Heart left ventricle (tissue), 16 donors: ENCODE measurements at regions not wholly inside any gene's neighbourhood (a gene's known extent, or its start where the extent isn't known, plus 50 kb on each side); places are given as distances from the start of the nearest gene placed in this dataset.
A peak's percentile ranks its signal among the peaks of the same experiment; 100 is the strongest.

Experiments used
- ATAC-seq, 4 donors: fragments of 200-7000 bp; cut with Tn5 transposase; one replicate each; pipeline ENCODE4 v1.9.1; 2020 to 2022; ENCODE audit warnings: moderate library complexity in 4 of 4, mild to moderate bottlenecking in 3 of 4, moderate number of reproducible peaks in 1 of 4
- DNase-seq, 5 donors: peaks; one replicate each; pipeline ENCODE4 v3.0.0-alpha.2; 2020
- H3K27ac ChIP-seq, 12 donors: fragments of 200-600 bp; sonication (generic) in 4 of 12; one replicate each; pipeline versions ENCODE4 v1.5.0 to v1.8.0; 2016 to 2022; ENCODE audit warnings: mild to moderate bottlenecking in 2 of 12
- H3K27me3 ChIP-seq, 9 donors: fragments of 200-600 bp; sonication (generic) in 2 of 9; one replicate each; pipeline versions ENCODE4 v1.5.1 to v1.8.0; 2016 to 2022; ENCODE audit warnings: mild to moderate bottlenecking in 3 of 9
- H3K36me3 ChIP-seq, 9 donors: fragments of 200-600 bp; sonication (generic) in 2 of 9; one replicate each; pipeline versions ENCODE4 v1.5.0 to v1.8.0; 2018 to 2022; ENCODE audit warnings: mild to moderate bottlenecking in 2 of 9
- H3K4me1 ChIP-seq, 12 donors: fragments of 200-600 bp; sonication (generic) in 4 of 12; one replicate each; pipeline versions ENCODE4 v1.5.0 to v1.8.0; 2016 to 2022; ENCODE audit warnings: mild to moderate bottlenecking in 3 of 12
- H3K4me3 ChIP-seq, 12 donors: fragments of 200-600 bp; sonication (generic) in 4 of 12; one replicate each; pipeline versions ENCODE4 v1.5.0 to v1.8.0; 2017 to 2022; ENCODE audit warnings: mild to moderate bottlenecking in 9 of 12, moderate library complexity in 4 of 12
- H3K9me3 ChIP-seq, 12 donors: fragments of 200-600 bp; sonication (generic) in 4 of 12; one replicate each; pipeline versions ENCODE4 v1.5.0 to v1.8.0; 2016 to 2022; ENCODE audit warnings: mild to moderate bottlenecking in 1 of 12
- POLR2A ChIP-seq, 2 donors: fragments of 450-650 bp; IDR thresholded peaks; one replicate each; pipeline ENCODE4 v1.6.1; 2017; ENCODE audit warnings: antibody characterized with exemption in 2 of 2, mild to moderate bottlenecking in 2 of 2, moderate library complexity in 2 of 2
- WGBS, 4 donors: extraction: QIAGEN DNeasy Blood & Tissue Kit in 2 of 4; methylation state at CpG; one replicate each; pipeline versions ENCODE4 v1.1.5 to v1.1.7; 2013 to 2018; 5-methylcytosine and 5-hydroxymethylcytosine counted together
- intact Hi-C, 10 donors: fragments of 100-400 bp; cut with DNase I; formaldehyde crosslinking; loops; one replicate each; pipeline versions ENCODE4 v1.11.1 to v1.14.2; 2022
- TF ChIP-seq, protein P1 (sequence below), 12 donors: fragments of 200-600 bp; sonication (generic) in 4 of 12; IDR thresholded peaks; one replicate each; pipeline versions ENCODE4 v1.5.0 to v1.8.0; 2018 to 2022; ENCODE audit warnings: antibody characterized with exemption in 12 of 12, mild to moderate bottlenecking in 5 of 12
- donor health status: ischemic (EF 13 %, LVEDD 7.1; RV severe dilation, severe dysfunction).
- donor health status: healthy with polysubstance abuse.
- donor health status: DM: no; HTN: yes; CAD: no.
- donor health status: DM: no; HTN: no; CAD: no.
- donor health status: ischemic (EF 25% LVEDD 6.9; RV normal size, moderate dysfunction).
- donor health status: ischemic (EF 25% LVEDD 5.7; RV mildly dilated, moderate dysfunction).
- donor health status: healthy.
- donor health status: DM: yes; HTN: yes; CAD: no.
- donor health status: ischemic (EF 35%, LVEDD 5.7; RV mildly dilated, moderate dysfunction).
- donor health status: nonischemic (EF 11% LVEDD 7.7; RV severe dilation, severe dysfunction).
- donor health status: DM: yes; HTN: yes; CAD: no.
- donor health status: PGD.
- donor health status: ischemic (EF 29% LVEDD 5.4; RV normal size, mild dysfunction).
- donor health status: nonischemic (EF 23%, LVEDD 6.1; RV moderate dilation, normal function).

- Histone ChIP-seq H3K4me3 (no peak overlapping the region), H3K9me3 (no peaks in the 10 kb centered on the region), H3K27me3 (no peaks in the 10 kb centered on the region), H3K27ac (peak overlapping the region; percentile 17 to 85 (median 64)), H3K36me3 (no peaks in the 10 kb centered on the region), H3K4me1 (peaks cover 0 to 38% (median 18%) of the 10 kb centered on the region in 12 donors)
- intact Hi-C loops = no loop called here
- peak in 4 of 5 donors; percentile 50 to 87 (median 68) for DNase-seq
- TF ChIP-seq POLR2A (IDR thresholded peaks at IDR 0.05) = no peak
- TF ChIP-seq, protein P1, sequence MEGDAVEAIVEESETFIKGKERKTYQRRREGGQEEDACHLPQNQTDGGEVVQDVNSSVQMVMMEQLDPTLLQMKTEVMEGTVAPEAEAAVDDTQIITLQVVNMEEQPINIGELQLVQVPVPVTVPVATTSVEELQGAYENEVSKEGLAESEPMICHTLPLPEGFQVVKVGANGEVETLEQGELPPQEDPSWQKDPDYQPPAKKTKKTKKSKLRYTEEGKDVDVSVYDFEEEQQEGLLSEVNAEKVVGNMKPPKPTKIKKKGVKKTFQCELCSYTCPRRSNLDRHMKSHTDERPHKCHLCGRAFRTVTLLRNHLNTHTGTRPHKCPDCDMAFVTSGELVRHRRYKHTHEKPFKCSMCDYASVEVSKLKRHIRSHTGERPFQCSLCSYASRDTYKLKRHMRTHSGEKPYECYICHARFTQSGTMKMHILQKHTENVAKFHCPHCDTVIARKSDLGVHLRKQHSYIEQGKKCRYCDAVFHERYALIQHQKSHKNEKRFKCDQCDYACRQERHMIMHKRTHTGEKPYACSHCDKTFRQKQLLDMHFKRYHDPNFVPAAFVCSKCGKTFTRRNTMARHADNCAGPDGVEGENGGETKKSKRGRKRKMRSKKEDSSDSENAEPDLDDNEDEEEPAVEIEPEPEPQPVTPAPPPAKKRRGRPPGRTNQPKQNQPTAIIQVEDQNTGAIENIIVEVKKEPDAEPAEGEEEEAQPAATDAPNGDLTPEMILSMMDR (IDR thresholded peaks at IDR 0.05) = no peak
- 32 to 40% (median 35%) methylated on average over 5 of the region's 5 CpGs for WGBS, 4 donors
- peak; percentile 40 to 71 (median 54) for ATAC-seq
Measured at GRCh38 chr13:40271931-40272775, 394.3 kb downstream of the FOXO1 start.

GRCh38 chr13:40272776-40273139 is 393.7 kb downstream of the FOXO1 start:
- H3K9me3 ChIP-seq = no peaks in the 10 kb centered on the region
- WGBS, 4 donors = 95 to 97% (median 96%) methylated on average over 4 of the region's 4 CpGs
- peaks cover 0 to 38% (median 18%) of the 10 kb centered on the region in 12 donors for H3K4me1 ChIP-seq
- H3K27ac ChIP-seq = peak overlapping the region in 8 of 12 donors; percentile 12 to 85 (median 69)
- ATAC-seq (no peak), DNase-seq (no peak)
- H3K4me3 ChIP-seq = no peak overlapping the region
- no peaks in the 10 kb centered on the region for H3K27me3 ChIP-seq
- no peak for TF ChIP-seq POLR2A (IDR thresholded peaks at IDR 0.05)
- TF ChIP-seq, protein P1 (IDR thresholded peaks at IDR 0.05) = no peak
- intact Hi-C loops = no loop called here
- H3K36me3 ChIP-seq = no peaks in the 10 kb centered on the region

- intact Hi-C loops = no loop called here
- DNase-seq (no peak), ATAC-seq (no peak)
- no peaks in the 10 kb centered on the region for H3K36me3 ChIP-seq
- TF ChIP-seq, protein P1 (IDR thresholded peaks at IDR 0.05) = no peak
- no peak for TF ChIP-seq POLR2A (IDR thresholded peaks at IDR 0.05)
- peaks cover 0 to 38% (median 18%) of the 10 kb centered on the region in 12 donors for H3K4me1 ChIP-seq
- H3K9me3 ChIP-seq = no peaks in the 10 kb centered on the region
- peak overlapping the region in 2 of 12 donors; percentile 12 to 74 for H3K27ac ChIP-seq
- no peaks in the 10 kb centered on the region for H3K27me3 ChIP-seq
- H3K4me3 ChIP-seq = no peak overlapping the region
- WGBS, 4 donors = 86 to 92% (median 88%) methylated on average over 11 of the region's 11 CpGs
Measured at GRCh38 chr13:40273253-40274025, 393.0 kb downstream of the FOXO1 start.

DNA sequence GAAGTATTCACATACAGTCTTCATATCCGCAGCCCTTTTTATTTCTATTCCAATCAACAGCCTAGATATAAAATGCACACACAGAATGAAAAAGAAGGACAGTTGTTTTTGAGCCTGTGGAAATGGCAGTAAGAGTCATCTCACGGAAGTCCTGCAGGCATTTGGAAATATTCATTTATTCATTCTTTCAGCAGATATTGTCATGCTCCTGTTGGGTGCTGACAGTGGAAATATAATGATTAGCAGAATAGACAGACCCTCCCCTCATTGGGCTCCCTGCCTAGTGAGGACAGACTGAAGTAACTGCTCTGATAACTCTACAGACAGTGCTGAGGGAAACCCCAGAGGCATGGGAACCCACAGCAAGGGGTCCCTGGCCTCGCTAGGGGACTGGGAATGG is 392.3 kb downstream of the FOXO1 start:
- no peaks in the 10 kb centered on the region for H3K27me3 ChIP-seq
- H3K36me3 ChIP-seq = no peaks in the 10 kb centered on the region
- no peak for TF ChIP-seq POLR2A (IDR thresholded peaks at IDR 0.05)
- TF ChIP-seq, protein P1 (IDR thresholded peaks at IDR 0.05) = no peak
- ATAC-seq (no peak), DNase-seq (no peak)
- intact Hi-C loops = no loop called here
- 87 to 93% (median 90%) methylated on average over 3 of the region's 3 CpGs for WGBS, 4 donors
- H3K4me1 ChIP-seq = peaks cover 0 to 38% (median 18%) of the 10 kb centered on the region in 12 donors
- H3K4me3 ChIP-seq = no peak overlapping the region
- no peak overlapping the region for H3K27ac ChIP-seq
- H3K9me3 ChIP-seq = no peaks in the 10 kb centered on the region
